Left lung (tissue), 4 donors: ENCODE measurements at regions not wholly inside any gene's neighbourhood (a gene's known extent, or its start where the extent isn't known, plus 50 kb on each side); places are given as distances from the start of the nearest gene placed in this dataset.
"Not testable (repeated sequence)": the region's sequence is repeated elsewhere in the genome, so short reads cannot be mapped to it uniquely, and the experiment has no call there.

Source experiments
- ATAC-seq: fragments of 200-7000 bp; cut with Tn5 transposase; one replicate; pipeline ENCODE4 v1.9.1; 2020; ENCODE audit warnings: moderate library complexity
- DNase-seq, 4 donors: peaks; one replicate each; pipeline ENCODE4 v3.0.0-alpha.2; 2013 to 2020
- H3K27ac ChIP-seq, 2 donors: fragments of 200-600 bp; sonication (generic) in 1 of 2; one replicate each; pipeline versions ENCODE4 v1.5.0 to v1.8.0; 2020 to 2021
- H3K27me3 ChIP-seq, 2 donors: fragments of 200-600 bp; sonication (generic) in 1 of 2; one replicate each; pipeline versions ENCODE4 v1.5.0 to v1.8.0; 2020 to 2021
- H3K36me3 ChIP-seq, 2 donors: fragments of 200-600 bp; sonication (generic) in 1 of 2; one replicate each; pipeline versions ENCODE4 v1.5.0 to v1.8.0; 2020 to 2021
- H3K4me1 ChIP-seq, 2 donors: fragments of 200-600 bp; one replicate each; pipeline ENCODE4 v1.8.0; 2021
- H3K4me3 ChIP-seq, 2 donors: fragments of 200-600 bp; sonication (generic) in 1 of 2; one replicate each; pipeline versions ENCODE4 v1.5.0 to v1.8.0; 2020 to 2021; ENCODE audit warnings: mild to moderate bottlenecking in 1 of 2
- H3K9me3 ChIP-seq, 2 donors: fragments of 200-600 bp; sonication (generic) in 1 of 2; one replicate each; pipeline versions ENCODE4 v1.5.0 to v1.8.0; 2020 to 2021
- intact Hi-C, 2 donors: fragments of 100-400 bp; cut with DNase I; formaldehyde crosslinking; loops; one replicate each; pipeline versions ENCODE4 v1.11.2 to v1.14.2; 2022
- TF ChIP-seq, protein P1 (sequence below), 2 donors: fragments of 200-600 bp; sonication (generic) in 1 of 2; IDR thresholded peaks; one replicate each; pipeline versions ENCODE4 v1.5.0 to v1.8.0; 2021; ENCODE audit warnings: antibody characterized with exemption in 2 of 2
- donor health status: DM: no; HTN: yes; CAD: no.
- donor health status: DM: no; HTN: no; CAD: no.

DNA sequence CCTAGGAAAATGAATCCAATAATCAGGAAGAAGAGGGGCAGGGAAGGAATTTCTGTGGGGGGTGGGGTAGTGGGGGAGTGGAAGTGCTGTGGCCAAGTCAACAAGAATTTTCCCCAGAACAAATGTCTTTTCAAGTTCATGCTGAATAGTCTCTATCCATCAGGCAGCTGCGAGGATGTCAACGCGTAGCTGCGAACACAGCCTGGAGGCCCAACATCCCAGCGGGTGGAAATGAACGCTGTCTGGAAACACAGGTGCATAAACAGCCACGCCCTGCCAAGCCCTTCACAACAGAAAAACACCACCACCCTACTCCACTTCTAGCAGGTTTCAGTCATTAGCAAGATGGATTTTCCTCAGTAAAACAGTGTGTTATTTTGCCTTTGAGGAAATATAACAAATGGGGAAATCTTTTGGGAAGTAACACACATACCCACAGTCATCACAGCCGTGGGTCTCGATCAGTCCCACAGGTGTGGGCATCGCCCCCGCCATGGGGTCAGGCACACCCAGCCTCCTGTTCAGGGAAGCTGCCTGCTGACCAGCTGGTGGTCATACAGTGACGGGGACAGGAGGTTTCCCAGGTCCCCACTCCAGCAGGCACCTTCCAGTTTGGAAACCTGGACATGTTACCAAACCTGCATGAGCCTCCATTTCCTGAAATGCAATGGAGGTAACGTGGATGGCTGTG, 112.1 kb upstream of the THBS2 start:
- intact Hi-C loops = no loop called here
- no peaks in the 10 kb centered on the region for H3K4me1 ChIP-seq
- peaks cover 0 to 6% of the 10 kb centered on the region in 2 donors for H3K9me3 ChIP-seq
- no peaks in the 10 kb centered on the region for H3K27me3 ChIP-seq
- H3K4me3 ChIP-seq = no peak overlapping the region
- DNase-seq = no peak
- ATAC-seq = no peak
- H3K27ac ChIP-seq = no peak overlapping the region
- H3K36me3 ChIP-seq = no peaks in the 10 kb centered on the region
- TF ChIP-seq, protein P1, sequence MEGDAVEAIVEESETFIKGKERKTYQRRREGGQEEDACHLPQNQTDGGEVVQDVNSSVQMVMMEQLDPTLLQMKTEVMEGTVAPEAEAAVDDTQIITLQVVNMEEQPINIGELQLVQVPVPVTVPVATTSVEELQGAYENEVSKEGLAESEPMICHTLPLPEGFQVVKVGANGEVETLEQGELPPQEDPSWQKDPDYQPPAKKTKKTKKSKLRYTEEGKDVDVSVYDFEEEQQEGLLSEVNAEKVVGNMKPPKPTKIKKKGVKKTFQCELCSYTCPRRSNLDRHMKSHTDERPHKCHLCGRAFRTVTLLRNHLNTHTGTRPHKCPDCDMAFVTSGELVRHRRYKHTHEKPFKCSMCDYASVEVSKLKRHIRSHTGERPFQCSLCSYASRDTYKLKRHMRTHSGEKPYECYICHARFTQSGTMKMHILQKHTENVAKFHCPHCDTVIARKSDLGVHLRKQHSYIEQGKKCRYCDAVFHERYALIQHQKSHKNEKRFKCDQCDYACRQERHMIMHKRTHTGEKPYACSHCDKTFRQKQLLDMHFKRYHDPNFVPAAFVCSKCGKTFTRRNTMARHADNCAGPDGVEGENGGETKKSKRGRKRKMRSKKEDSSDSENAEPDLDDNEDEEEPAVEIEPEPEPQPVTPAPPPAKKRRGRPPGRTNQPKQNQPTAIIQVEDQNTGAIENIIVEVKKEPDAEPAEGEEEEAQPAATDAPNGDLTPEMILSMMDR (IDR thresholded peaks at IDR 0.05) = no peak

GRCh38 chr6:169363590-169363989, 109.9 kb upstream of the THBS2 start:
- no peak overlapping the region for H3K27ac ChIP-seq
- intact Hi-C loops = no loop called here
- no peaks in the 10 kb centered on the region for H3K4me1 ChIP-seq
- no peaks in the 10 kb centered on the region for H3K36me3 ChIP-seq
- H3K4me3 ChIP-seq = no peak overlapping the region
- DNase-seq (peak in 1 of 4 donors; percentile 45), ATAC-seq (no peak)
- peaks cover 0 to 6% of the 10 kb centered on the region in 2 donors for H3K9me3 ChIP-seq
- TF ChIP-seq, protein P1 (IDR thresholded peaks at IDR 0.05) = no peak
- H3K27me3 ChIP-seq = no peaks in the 10 kb centered on the region

DNA sequence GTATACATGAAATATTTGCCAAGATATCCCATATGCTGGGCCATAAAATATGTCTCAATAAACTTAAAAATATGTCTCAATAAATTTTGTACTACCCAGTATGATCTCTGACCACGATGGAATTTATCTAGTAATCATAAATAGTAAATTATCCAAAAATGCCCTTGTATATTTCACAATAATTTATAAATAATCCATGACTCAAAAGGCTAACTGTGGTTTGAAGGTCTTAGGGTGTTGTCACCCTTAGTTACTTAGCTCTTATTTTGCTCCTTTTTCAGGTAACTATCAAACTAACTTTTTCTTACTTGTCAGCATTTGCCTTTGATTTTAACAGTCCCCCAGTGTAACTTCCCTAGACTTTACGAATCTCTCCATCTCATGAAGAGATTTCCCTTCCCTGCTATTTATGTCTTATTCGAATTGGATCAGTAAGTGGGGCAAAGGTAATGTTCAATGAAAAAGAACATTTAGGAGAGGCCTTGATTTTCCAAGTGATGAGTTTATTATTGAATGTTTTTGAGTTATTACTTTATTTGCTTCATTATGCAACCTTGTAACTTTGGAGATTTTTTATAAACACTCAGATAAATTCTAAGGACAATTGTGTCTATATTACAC, 109.0 kb upstream of the THBS2 start:
- no peak for ATAC-seq
- intact Hi-C loops = no loop called here
- Histone ChIP-seq H3K36me3 (no peaks in the 10 kb centered on the region), H3K4me1 (no peaks in the 10 kb centered on the region), H3K27me3 (no peaks in the 10 kb centered on the region), H3K9me3 (peaks cover 0 to 6% of the 10 kb centered on the region in 2 donors), H3K4me3 (no peak overlapping the region), H3K27ac (no peak overlapping the region)
- DNase-seq = no peak
- TF ChIP-seq, protein P1 (IDR thresholded peaks at IDR 0.05) = no peak

DNA sequence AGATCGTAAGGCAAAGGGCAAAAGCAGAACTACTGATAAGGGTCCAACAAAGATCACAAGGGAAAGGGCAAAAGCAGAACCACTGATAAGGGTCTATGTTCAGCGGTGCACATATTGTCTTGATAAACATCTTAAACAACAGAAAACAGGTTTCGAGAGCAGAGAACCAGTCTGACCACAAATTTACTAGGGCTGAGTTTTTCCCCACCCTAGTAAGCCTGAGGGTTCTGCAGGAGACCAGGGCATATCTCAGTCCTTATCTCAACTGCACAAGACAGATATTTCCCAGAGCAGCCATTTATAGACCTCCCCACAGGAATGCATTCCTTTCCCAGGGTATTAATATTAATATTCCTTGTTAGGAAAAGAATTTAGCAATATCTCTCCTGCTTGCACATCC, 101.4 kb upstream of the THBS2 start:
- intact Hi-C loops, H3K9me3 ChIP-seq, DNase-seq, H3K36me3 ChIP-seq, H3K27me3 ChIP-seq, H3K27ac ChIP-seq, ATAC-seq, H3K4me1 ChIP-seq, H3K4me3 ChIP-seq: not testable (repeated sequence)

DNA sequence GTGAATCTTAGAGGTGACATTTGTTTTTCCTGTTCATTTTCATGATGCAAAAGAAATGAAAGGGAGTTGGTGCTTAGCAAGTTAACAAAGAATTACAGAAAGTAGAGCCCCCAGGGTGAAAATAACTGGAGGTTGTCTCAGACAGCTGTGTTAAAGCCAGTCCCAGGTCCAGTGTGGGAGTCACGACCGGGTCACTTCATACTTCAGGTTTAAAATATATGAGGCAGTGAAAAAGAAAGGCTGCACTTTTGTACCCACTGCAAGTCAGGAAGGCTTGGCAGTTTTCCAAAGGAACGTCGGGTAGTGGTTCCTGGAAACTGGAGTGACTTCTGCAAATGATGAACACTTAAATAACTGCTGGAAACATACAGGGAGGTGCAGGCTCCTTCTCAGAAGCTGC, 91.5 kb upstream of the THBS2 start:
- ATAC-seq (no peak), DNase-seq (no peak)
- Histone ChIP-seq H3K4me1 (no peaks in the 10 kb centered on the region), H3K4me3 (no peak overlapping the region), H3K9me3 (no peaks in the 10 kb centered on the region), H3K36me3 (no peaks in the 10 kb centered on the region), H3K27ac (no peak overlapping the region), H3K27me3 (no peaks in the 10 kb centered on the region)
- intact Hi-C loops = no loop called here
- TF ChIP-seq, protein P1 (IDR thresholded peaks at IDR 0.05) = no peak

DNA sequence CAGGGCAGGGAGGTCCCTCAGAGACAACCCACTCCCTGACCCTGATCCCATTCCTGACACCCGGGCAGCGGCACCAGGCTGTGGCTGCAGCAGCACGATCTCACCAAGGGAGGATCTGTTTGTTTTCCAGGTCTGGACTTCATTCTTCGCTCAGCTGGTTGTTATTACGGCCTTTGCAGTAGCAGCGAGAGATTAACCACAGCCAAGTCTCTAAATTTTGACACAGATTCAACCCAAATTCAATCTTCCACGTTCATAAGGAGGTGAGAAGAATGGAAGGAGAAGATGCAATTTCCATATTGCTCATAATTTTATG, 91.1 kb upstream of the THBS2 start:
- ATAC-seq = no peak
- intact Hi-C loops = no loop called here
- no peaks in the 10 kb centered on the region for H3K36me3 ChIP-seq
- no peaks in the 10 kb centered on the region for H3K27me3 ChIP-seq
- H3K27ac ChIP-seq = no peak overlapping the region
- TF ChIP-seq, protein P1 (IDR thresholded peaks at IDR 0.05) = no peak
- H3K4me1 ChIP-seq = no peaks in the 10 kb centered on the region
- DNase-seq = peak in 1 of 4 donors; percentile 55
- no peaks in the 10 kb centered on the region for H3K9me3 ChIP-seq
- no peak overlapping the region for H3K4me3 ChIP-seq
